ENCODE measurements at regions not wholly inside any gene's neighbourhood (a gene's known extent, or its start where the extent isn't known, plus 50 kb on each side); places are given as distances from the start of the nearest gene placed in this dataset.

DNA sequence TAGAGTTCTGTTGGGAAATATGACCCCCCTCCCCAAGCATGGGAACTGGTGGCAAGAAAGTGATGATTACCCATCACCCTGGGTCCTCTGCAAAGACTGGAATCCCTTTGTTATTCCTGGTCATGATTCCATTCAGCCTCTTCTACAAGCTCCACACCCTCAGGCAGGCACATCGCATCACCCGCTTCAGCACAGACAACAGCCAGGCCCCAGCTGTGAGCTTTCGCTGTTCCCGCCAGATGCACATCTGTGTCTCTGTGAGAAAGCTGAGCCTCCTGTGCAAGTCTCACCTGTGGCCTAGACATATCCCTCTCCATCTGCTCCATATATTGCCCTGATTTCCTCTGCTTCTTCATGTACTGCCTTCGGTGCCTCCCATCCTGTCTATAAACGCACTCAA, 368.0 kb upstream of the RAB6C start:
- H3K4me3 ChIP-seq: no peak overlapping the region
- TF ChIP-seq, protein P1, sequence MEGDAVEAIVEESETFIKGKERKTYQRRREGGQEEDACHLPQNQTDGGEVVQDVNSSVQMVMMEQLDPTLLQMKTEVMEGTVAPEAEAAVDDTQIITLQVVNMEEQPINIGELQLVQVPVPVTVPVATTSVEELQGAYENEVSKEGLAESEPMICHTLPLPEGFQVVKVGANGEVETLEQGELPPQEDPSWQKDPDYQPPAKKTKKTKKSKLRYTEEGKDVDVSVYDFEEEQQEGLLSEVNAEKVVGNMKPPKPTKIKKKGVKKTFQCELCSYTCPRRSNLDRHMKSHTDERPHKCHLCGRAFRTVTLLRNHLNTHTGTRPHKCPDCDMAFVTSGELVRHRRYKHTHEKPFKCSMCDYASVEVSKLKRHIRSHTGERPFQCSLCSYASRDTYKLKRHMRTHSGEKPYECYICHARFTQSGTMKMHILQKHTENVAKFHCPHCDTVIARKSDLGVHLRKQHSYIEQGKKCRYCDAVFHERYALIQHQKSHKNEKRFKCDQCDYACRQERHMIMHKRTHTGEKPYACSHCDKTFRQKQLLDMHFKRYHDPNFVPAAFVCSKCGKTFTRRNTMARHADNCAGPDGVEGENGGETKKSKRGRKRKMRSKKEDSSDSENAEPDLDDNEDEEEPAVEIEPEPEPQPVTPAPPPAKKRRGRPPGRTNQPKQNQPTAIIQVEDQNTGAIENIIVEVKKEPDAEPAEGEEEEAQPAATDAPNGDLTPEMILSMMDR (IDR thresholded peaks at IDR 0.05): no peak
- DNase-seq (ENCODE audit: low spot score): no peak
- H3K27ac ChIP-seq: no peak overlapping the region

GRCh38 chr2:129619471-129619870, 360.0 kb upstream of the RAB6C start:
- TF ChIP-seq, protein P1 (IDR thresholded peaks at IDR 0.05): no peak
- DNase-seq (ENCODE audit: low spot score): no peak
- H3K4me3 ChIP-seq: no peak overlapping the region
- no peak overlapping the region for H3K27ac ChIP-seq

DNA sequence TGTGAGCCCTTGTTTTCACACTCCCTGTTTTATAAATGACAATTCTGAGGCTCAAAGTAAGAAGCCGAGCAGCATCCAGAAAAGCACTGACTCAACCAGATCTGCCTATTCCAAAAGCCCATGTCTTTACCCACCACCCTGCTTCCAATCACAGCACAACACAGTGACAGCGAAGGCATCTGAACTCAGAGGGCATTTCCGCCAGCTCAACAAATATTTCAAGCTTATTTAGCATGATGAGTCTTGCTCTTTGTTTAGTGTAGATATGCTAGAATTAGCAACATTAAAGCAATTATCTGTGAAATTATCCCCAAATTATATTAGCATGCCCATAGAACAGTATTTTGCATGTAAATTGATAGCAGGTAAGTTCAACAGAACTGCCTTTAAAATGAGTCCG, 359.1 kb upstream of the RAB6C start:
- Histone ChIP-seq H3K4me3 (no peak overlapping the region), H3K27ac (no peak overlapping the region)
- TF ChIP-seq, protein P1 (IDR thresholded peaks at IDR 0.05): no peak
- no peak for DNase-seq (ENCODE audit: low spot score)

GRCh38 chr2:129623783-129624182, 355.7 kb upstream of the RAB6C start:
- TF ChIP-seq, protein P1 (IDR thresholded peaks at IDR 0.05): no peak
- no peak overlapping the region for H3K27ac ChIP-seq
- no peak overlapping the region for H3K4me3 ChIP-seq
- DNase-seq (ENCODE audit: low spot score): no peak

- no peak for DNase-seq (ENCODE audit: low spot score)
- TF ChIP-seq, protein P1 (IDR thresholded peaks at IDR 0.05): no peak
- Histone ChIP-seq H3K27ac (no peak overlapping the region), H3K4me3 (no peak overlapping the region)
Observed at GRCh38 chr2:129627437-129627836, 352.0 kb upstream of the RAB6C start.

- no peak overlapping the region for H3K4me3 ChIP-seq
- no peak overlapping the region for H3K27ac ChIP-seq
- TF ChIP-seq, protein P1 (IDR thresholded peaks at IDR 0.05): no peak
- DNase-seq (ENCODE audit: low spot score): no peak
Observed at GRCh38 chr2:129636692-129637091, 342.8 kb upstream of the RAB6C start.

GRCh38 chr2:129641371-129641770, 338.1 kb upstream of the RAB6C start:
- no peak for DNase-seq (ENCODE audit: low spot score)
- Histone ChIP-seq H3K27ac (no peak overlapping the region), H3K4me3 (no peak overlapping the region)
- TF ChIP-seq, protein P1 (IDR thresholded peaks at IDR 0.05): no peak

All from coronary artery (tissue), 2 donors.